ENCODE measurements at regions not wholly inside any gene's neighbourhood (a gene's known extent, or its start where the extent isn't known, plus 50 kb on each side); places are given as distances from the start of the nearest gene placed in this dataset.

DNA sequence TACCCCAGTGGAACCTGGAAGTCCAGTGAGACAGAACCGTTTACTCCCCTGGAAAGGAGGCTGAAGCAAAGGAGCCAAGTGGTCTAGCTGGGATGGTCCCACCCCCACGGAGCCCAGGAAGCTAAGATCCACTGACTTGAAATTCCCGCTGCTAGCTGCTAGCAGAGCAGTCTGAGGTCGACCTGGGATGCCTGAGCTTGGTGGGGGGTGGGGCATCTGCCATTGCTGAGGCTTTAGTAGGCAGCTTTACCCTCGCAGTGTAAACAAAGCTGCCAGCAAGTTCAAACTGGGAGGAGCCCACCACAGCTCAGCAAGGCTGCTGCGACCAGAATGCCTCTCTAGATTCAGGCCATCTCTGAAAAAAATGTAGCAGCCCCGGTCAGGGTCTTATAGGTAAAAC lies 437.0 kb downstream of the SUCLA2 start:
- no peak for TF ChIP-seq RAD21 (conservative IDR thresholded peaks at IDR 0.05)

DNA sequence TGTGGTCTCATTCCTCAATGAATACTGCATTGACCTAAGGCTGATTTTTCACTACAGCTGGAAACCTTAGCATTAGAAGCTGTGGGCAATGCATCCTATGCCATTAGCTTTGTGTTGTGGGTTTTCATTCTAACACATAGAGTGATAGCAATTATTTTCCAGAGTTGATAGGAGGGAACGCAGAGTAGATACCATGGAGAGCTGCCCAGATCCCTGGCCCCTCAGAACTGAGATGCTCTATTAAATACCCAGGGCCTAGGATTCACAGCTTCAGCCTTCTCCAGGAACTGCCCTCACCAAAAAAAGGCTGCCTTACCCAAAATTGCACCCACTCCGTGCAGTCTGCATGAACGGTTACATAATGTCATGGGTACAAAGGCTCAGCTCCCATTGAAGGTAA lies 444.4 kb downstream of the SUCLA2 start:
- Histone ChIP-seq H2AFZ (ENCODE audit: low read depth, low read length) (no peak overlapping the region), H3K36me3 (ENCODE audit: insufficient read depth, low read length) (no peaks in the 10 kb centered on the region), H3K9me3 (ENCODE audit: low read length) (no peaks in the 10 kb centered on the region), H3K4me3 (ENCODE audit: low read length) (no peak overlapping the region), H3K9me2 (ENCODE audit: insufficient read depth, low read length) (no peaks in the 10 kb centered on the region), H3K79me2 (replicated peaks; ENCODE audit: insufficient read depth, low read length) (no peaks in the 10 kb centered on the region), H3K9ac (ENCODE audit: low read length) (no peak overlapping the region), H3K4me2 (ENCODE audit: low read length) (no peak overlapping the region), H3K27me3 (ENCODE audit: insufficient read depth, low read depth, low read length) (no peaks in the 10 kb centered on the region), H3F3A (ENCODE audit: insufficient read depth, low read length, poor library complexity, severe bottlenecking) (no peaks in the 10 kb centered on the region), H4K20me1 (ENCODE audit: insufficient read depth) (no peaks in the 10 kb centered on the region), H3K27ac (ENCODE audit: low read length) (no peak overlapping the region)
- TF ChIP-seq EZH2 (IDR thresholded peaks at IDR 0.05; ENCODE audit: borderline replicate concordance, insufficient read depth, low read length, poor library complexity, severe bottlenecking) (no peak), MXI1 (conservative IDR thresholded peaks at IDR 0.05; ENCODE audit: poor library complexity, severe bottlenecking) (no peak), SMC3 (conservative IDR thresholded peaks at IDR 0.05; ENCODE audit: poor library complexity) (no peak), RAD21 (conservative IDR thresholded peaks at IDR 0.05) (no peak), TAF1 (IDR thresholded peaks at IDR 0.05; ENCODE audit: low read depth) (no peak), POLR2AphosphoS5 (IDR thresholded peaks at IDR 0.05) (no peak), EP300 (conservative IDR thresholded peaks at IDR 0.05; ENCODE audit: poor library complexity, severe bottlenecking) (no peak)
- TF ChIP-seq, protein P1, sequence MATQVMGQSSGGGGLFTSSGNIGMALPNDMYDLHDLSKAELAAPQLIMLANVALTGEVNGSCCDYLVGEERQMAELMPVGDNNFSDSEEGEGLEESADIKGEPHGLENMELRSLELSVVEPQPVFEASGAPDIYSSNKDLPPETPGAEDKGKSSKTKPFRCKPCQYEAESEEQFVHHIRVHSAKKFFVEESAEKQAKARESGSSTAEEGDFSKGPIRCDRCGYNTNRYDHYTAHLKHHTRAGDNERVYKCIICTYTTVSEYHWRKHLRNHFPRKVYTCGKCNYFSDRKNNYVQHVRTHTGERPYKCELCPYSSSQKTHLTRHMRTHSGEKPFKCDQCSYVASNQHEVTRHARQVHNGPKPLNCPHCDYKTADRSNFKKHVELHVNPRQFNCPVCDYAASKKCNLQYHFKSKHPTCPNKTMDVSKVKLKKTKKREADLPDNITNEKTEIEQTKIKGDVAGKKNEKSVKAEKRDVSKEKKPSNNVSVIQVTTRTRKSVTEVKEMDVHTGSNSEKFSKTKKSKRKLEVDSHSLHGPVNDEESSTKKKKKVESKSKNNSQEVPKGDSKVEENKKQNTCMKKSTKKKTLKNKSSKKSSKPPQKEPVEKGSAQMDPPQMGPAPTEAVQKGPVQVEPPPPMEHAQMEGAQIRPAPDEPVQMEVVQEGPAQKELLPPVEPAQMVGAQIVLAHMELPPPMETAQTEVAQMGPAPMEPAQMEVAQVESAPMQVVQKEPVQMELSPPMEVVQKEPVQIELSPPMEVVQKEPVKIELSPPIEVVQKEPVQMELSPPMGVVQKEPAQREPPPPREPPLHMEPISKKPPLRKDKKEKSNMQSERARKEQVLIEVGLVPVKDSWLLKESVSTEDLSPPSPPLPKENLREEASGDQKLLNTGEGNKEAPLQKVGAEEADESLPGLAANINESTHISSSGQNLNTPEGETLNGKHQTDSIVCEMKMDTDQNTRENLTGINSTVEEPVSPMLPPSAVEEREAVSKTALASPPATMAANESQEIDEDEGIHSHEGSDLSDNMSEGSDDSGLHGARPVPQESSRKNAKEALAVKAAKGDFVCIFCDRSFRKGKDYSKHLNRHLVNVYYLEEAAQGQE (IDR thresholded peaks at IDR 0.05; ENCODE audit: borderline replicate concordance): no peak
- TF ChIP-seq, protein P2, sequence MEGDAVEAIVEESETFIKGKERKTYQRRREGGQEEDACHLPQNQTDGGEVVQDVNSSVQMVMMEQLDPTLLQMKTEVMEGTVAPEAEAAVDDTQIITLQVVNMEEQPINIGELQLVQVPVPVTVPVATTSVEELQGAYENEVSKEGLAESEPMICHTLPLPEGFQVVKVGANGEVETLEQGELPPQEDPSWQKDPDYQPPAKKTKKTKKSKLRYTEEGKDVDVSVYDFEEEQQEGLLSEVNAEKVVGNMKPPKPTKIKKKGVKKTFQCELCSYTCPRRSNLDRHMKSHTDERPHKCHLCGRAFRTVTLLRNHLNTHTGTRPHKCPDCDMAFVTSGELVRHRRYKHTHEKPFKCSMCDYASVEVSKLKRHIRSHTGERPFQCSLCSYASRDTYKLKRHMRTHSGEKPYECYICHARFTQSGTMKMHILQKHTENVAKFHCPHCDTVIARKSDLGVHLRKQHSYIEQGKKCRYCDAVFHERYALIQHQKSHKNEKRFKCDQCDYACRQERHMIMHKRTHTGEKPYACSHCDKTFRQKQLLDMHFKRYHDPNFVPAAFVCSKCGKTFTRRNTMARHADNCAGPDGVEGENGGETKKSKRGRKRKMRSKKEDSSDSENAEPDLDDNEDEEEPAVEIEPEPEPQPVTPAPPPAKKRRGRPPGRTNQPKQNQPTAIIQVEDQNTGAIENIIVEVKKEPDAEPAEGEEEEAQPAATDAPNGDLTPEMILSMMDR (IDR thresholded peaks at IDR 0.05; ENCODE audit: poor library complexity, severe bottlenecking): no peak

More for the DNA sequence above, 437.0 kb downstream of the SUCLA2 start:
- no peaks in the 10 kb centered on the region for H3K36me3 ChIP-seq (ENCODE audit: insufficient read depth, low read length)
- H4K20me1 ChIP-seq (ENCODE audit: insufficient read depth): no peaks in the 10 kb centered on the region
- no peaks in the 10 kb centered on the region for H3K9me3 ChIP-seq (ENCODE audit: low read length)
- no peaks in the 10 kb centered on the region for H3K27me3 ChIP-seq (ENCODE audit: insufficient read depth, low read depth, low read length)
- no peak overlapping the region for H2AFZ ChIP-seq (ENCODE audit: low read depth, low read length)
- no peak overlapping the region for H3K4me3 ChIP-seq (ENCODE audit: low read length)
- no peaks in the 10 kb centered on the region for H3F3A ChIP-seq (ENCODE audit: insufficient read depth, low read length, poor library complexity, severe bottlenecking)
- H3K9me2 ChIP-seq (ENCODE audit: insufficient read depth, low read length): no peaks in the 10 kb centered on the region
- no peak overlapping the region for H3K4me2 ChIP-seq (ENCODE audit: low read length)
- H3K79me2 ChIP-seq (replicated peaks; ENCODE audit: insufficient read depth, low read length): no peaks in the 10 kb centered on the region
- no peak overlapping the region for H3K9ac ChIP-seq (ENCODE audit: low read length)
- no peak overlapping the region for H3K27ac ChIP-seq (ENCODE audit: low read length)

DNA sequence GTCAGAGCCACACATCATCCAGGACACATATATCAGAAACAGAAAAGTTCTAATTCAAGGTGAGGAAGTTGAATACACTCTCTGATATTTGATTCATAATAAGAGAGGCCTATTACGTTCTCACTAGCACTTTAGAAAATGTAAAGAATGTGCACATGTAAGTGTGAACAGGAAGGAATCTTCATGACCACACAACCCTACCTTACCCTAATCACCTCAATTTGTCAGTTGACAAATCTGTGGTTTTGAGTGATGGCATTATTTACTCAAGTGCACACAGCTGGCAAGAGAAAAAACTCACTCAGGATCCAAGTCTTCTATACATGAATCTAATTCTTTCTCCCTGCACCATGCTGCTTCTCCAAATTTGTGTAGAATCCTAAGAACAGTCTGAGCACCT lies 445.8 kb downstream of the SUCLA2 start:
- Histone ChIP-seq H4K20me1 (ENCODE audit: insufficient read depth) (no peaks in the 10 kb centered on the region), H3K9ac (ENCODE audit: low read length) (no peak overlapping the region), H3K79me2 (replicated peaks; ENCODE audit: insufficient read depth, low read length) (no peaks in the 10 kb centered on the region), H3K9me3 (ENCODE audit: low read length) (no peaks in the 10 kb centered on the region), H3K27ac (ENCODE audit: low read length) (no peak overlapping the region), H3K36me3 (ENCODE audit: insufficient read depth, low read length) (no peaks in the 10 kb centered on the region), H3K4me2 (ENCODE audit: low read length) (no peak overlapping the region), H2AFZ (ENCODE audit: low read depth, low read length) (no peak overlapping the region), H3K27me3 (ENCODE audit: insufficient read depth, low read depth, low read length) (no peaks in the 10 kb centered on the region), H3K4me3 (ENCODE audit: low read length) (no peak overlapping the region), H3F3A (ENCODE audit: insufficient read depth, low read length, poor library complexity, severe bottlenecking) (no peaks in the 10 kb centered on the region), H3K9me2 (ENCODE audit: insufficient read depth, low read length) (no peaks in the 10 kb centered on the region)
- TF ChIP-seq RAD21 (conservative IDR thresholded peaks at IDR 0.05) (no peak), SMC3 (conservative IDR thresholded peaks at IDR 0.05; ENCODE audit: poor library complexity) (no peak), POLR2AphosphoS5 (IDR thresholded peaks at IDR 0.05) (no peak), EZH2 (IDR thresholded peaks at IDR 0.05; ENCODE audit: borderline replicate concordance, insufficient read depth, low read length, poor library complexity, severe bottlenecking) (no peak), TAF1 (IDR thresholded peaks at IDR 0.05; ENCODE audit: low read depth) (no peak), MXI1 (conservative IDR thresholded peaks at IDR 0.05; ENCODE audit: poor library complexity, severe bottlenecking) (no peak), EP300 (conservative IDR thresholded peaks at IDR 0.05; ENCODE audit: poor library complexity, severe bottlenecking) (no peak)
- TF ChIP-seq, protein P2 (IDR thresholded peaks at IDR 0.05; ENCODE audit: poor library complexity, severe bottlenecking): no peak
- TF ChIP-seq, protein P1 (IDR thresholded peaks at IDR 0.05; ENCODE audit: borderline replicate concordance): no peak

Measured in neural cell (in vitro differentiated cells).